AG04449 (cell line): ENCODE measurements at regions not wholly inside any gene's neighbourhood (a gene's known extent, or its start where the extent isn't known, plus 50 kb on each side); places are given as distances from the start of the nearest gene placed in this dataset.
"Not testable (repeated sequence)": the region's sequence is repeated elsewhere in the genome, so short reads cannot be mapped to it uniquely, and the experiment has no call there.

ENCODE experiments used
- CTCF ChIA-PET: fragments of 350-600 bp; formaldehyde crosslinking; extraction: SDS; loops from one replicate; lab custom pipeline; 2021; ENCODE audit warnings: antibody characterized with exemption; lab: Yijun Ruan, JAX
- POLR2A ChIA-PET: fragments of 400-600, 350-600 bp; formaldehyde crosslinking; extraction: SDS; loops from one replicate; lab custom pipeline; 2020; ENCODE audit warnings: antibody characterized with exemption, inconsistent platforms; lab: Yijun Ruan, JAX
- DNase-seq: peaks from one replicate; pipeline ENCODE4 v3.0.0-alpha.2; 2010; ENCODE audit warnings: low read depth, low spot score
- H3K4me3 ChIP-seq: 2 replicates; pipeline ENCODE4 v1.5.1; 2011; ENCODE audit warnings: low read depth, mild to moderate bottlenecking, control low read depth, low read length
- TF ChIP-seq, protein P1 (sequence below): IDR thresholded peaks from one replicate; pipeline ENCODE4 v1.5.1; 2011; ENCODE audit warnings: mild to moderate bottlenecking, moderate library complexity, low read length, control low read depth, inconsistent platforms; ENCODE audit not compliant: insufficient read depth; ENCODE audit errors: missing control alignments

GRCh38 chr1:64337926-64338325 is 132.0 kb upstream of the CACHD1 start:
- TF ChIP-seq, protein P1, sequence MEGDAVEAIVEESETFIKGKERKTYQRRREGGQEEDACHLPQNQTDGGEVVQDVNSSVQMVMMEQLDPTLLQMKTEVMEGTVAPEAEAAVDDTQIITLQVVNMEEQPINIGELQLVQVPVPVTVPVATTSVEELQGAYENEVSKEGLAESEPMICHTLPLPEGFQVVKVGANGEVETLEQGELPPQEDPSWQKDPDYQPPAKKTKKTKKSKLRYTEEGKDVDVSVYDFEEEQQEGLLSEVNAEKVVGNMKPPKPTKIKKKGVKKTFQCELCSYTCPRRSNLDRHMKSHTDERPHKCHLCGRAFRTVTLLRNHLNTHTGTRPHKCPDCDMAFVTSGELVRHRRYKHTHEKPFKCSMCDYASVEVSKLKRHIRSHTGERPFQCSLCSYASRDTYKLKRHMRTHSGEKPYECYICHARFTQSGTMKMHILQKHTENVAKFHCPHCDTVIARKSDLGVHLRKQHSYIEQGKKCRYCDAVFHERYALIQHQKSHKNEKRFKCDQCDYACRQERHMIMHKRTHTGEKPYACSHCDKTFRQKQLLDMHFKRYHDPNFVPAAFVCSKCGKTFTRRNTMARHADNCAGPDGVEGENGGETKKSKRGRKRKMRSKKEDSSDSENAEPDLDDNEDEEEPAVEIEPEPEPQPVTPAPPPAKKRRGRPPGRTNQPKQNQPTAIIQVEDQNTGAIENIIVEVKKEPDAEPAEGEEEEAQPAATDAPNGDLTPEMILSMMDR: no peak
- H3K4me3 ChIP-seq: no peak overlapping the region
- ChIA-PET POLR2A (no interaction called here), CTCF (no interaction called here)
- DNase-seq: no peak

GRCh38 chr1:64340361-64340760 is 129.6 kb upstream of the CACHD1 start:
- CTCF ChIA-PET: no interaction called here
- DNase-seq: no peak
- no peak overlapping the region for H3K4me3 ChIP-seq
- TF ChIP-seq, protein P1: no peak
- POLR2A ChIA-PET: no interaction called here

DNA sequence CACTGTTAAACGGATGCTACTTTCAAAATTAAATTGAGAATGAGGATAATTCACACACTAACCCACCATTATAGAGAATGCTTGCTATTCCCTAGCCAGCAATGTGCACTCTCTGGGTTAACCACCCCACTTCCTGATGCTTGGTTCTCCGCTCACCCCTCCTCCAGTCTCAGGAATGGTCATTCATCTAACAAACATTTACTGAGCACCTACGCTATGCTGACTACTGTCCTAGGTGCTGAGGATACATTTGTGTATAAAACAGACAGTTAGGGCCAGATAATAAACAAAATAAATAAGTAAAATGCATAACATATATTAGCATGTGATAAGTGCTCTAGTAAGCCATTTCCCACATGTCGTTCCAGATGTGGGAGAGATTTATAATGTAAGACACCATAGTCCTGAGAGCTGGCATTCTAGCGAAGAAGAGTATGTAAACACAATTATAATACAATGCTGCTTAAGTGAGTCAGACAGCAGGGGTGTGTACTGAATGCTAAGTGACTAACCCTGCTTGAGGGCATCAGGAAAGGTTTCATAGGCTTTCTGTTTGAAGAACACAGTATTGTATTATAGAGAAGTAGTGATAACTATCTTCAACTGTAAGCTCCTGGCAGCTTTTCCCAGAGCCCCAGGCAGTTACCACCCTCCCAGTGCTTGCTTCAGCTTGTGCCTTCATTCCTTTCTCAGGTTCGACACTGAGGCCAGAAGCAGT is 126.7 kb upstream of the CACHD1 start:
- H3K4me3 ChIP-seq: no peak overlapping the region
- TF ChIP-seq, protein P1: no peak
- DNase-seq: no peak
- ChIA-PET POLR2A (no interaction called here), CTCF (no interaction called here)

GRCh38 chr1:64343823-64344190 is 126.1 kb upstream of the CACHD1 start:
- no peak overlapping the region for H3K4me3 ChIP-seq
- CTCF ChIA-PET: no interaction called here
- POLR2A ChIA-PET: no interaction called here
- TF ChIP-seq, protein P1: no peak
- no peak for DNase-seq

DNA sequence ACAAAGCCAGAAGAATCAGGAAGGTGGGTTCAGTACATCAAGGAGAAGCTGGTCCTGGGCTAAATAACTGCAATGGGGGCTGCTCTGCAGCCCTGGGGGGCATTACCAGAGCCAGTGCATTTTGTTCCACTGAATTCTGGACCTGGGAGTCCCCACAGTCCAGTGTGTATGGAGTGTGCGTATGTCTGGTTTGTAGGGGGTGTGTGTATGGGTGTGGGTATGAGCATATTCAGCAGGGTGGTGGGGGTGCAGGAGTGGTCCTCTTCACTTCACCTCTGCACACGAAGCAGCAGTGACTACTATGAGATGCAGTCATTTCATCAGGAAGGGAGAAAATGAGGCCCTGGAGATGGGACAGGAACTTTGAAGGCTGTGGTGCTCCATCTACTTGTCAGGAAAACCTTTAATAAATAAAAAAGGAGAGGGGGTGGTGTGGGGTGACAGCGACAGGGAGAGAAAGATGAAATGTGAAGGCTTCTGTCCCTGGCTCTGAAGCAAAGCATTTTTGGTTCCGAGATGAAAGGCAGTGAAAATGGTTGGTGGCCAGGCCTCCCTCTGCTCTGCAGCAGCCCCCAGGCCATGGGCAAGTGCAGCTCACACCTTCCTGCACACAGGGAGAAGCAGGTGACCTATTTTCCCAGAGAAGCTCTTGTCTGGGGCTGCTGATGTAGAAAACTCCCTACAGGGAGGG is 121.5 kb upstream of the CACHD1 start:
- ChIA-PET CTCF (no interaction called here), POLR2A (no interaction called here)
- TF ChIP-seq, protein P1: no peak
- no peak for DNase-seq
- H3K4me3 ChIP-seq: no peak overlapping the region

DNA sequence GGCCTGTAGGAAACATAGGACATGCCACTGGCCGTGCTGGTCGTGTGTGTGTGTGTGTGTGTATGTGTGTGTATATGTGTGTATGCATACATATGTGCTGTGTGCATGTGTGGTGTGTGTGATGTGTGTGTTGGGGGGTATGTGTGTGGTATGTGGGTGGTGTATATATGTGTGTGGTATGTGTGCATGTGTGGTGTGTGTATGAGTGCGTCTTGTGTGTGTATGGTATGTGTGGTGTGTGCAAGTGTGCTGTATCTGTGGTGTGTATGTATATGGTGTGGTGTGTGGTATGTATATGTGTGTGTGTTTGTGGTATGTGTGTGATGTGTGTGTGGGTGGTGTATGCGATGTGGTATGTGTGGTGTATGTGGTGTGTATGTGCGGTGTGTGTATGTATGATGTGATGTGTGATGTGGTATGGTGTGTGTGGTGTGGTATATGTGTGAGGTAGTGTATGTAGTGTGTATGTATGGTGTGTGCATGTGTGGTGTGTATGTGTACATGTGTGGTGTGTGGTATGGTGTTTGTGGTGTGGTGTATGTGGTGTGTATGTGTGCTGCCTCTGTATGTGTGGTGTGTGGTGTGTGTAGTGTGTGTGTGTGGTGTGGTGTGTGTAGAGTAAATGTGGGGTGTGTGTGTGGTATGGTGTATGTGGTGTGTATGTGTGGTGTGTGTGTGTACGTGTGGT is 120.8 kb upstream of the CACHD1 start:
- no peak for DNase-seq
- POLR2A ChIA-PET: no interaction called here
- no peak overlapping the region for H3K4me3 ChIP-seq
- CTCF ChIA-PET: no interaction called here
- TF ChIP-seq, protein P1: no peak

GRCh38 chr1:64355534-64355933 is 114.4 kb upstream of the CACHD1 start:
- H3K4me3 ChIP-seq, POLR2A ChIA-PET, DNase-seq, CTCF ChIA-PET: not testable (repeated sequence)
